Trophoblast cell (in vitro differentiated cells and primary cell): ENCODE measurements at regions not wholly inside any gene's neighbourhood (a gene's known extent, or its start where the extent isn't known, plus 50 kb on each side); places are given as distances from the start of the nearest gene placed in this dataset.

Experiments used
- DNase-seq, 2 donors: peaks; one replicate each; pipeline ENCODE4 v3.0.0-alpha.2; 2016
- H2AFZ ChIP-seq: 2 replicates; pipeline ENCODE4 v1.6.1; 2013; ENCODE audit warnings: low read length, moderate library complexity, mild to moderate bottlenecking; ENCODE audit not compliant: insufficient read depth, poor library complexity
- H2AK5ac ChIP-seq: 2 replicates; pipeline ENCODE4 v1.6.1; 2013; ENCODE audit warnings: mild to moderate bottlenecking, low read length
- H2BK120ac ChIP-seq: 2 replicates; pipeline ENCODE4 v1.6.1; 2013; ENCODE audit warnings: low read length, mild to moderate bottlenecking, moderate library complexity; ENCODE audit not compliant: insufficient read depth, poor library complexity
- H2BK12ac ChIP-seq: 2 replicates; pipeline ENCODE4 v1.6.1; 2013; ENCODE audit warnings: mild to moderate bottlenecking, low read length, moderate library complexity
- H2BK5ac ChIP-seq: 2 replicates; pipeline ENCODE4 v1.6.1; 2013; ENCODE audit warnings: low read length, low read depth, moderate library complexity, mild to moderate bottlenecking; ENCODE audit not compliant: poor library complexity
- H3K14ac ChIP-seq: 2 replicates; pipeline ENCODE4 v1.6.1; 2013; ENCODE audit warnings: mild to moderate bottlenecking, low read length
- H3K18ac ChIP-seq: 2 replicates; pipeline ENCODE4 v1.6.1; 2013; ENCODE audit warnings: mild to moderate bottlenecking, low read length
- H3K23ac ChIP-seq: 2 replicates; pipeline ENCODE4 v1.6.1; 2013; ENCODE audit warnings: low read length
- H3K27ac ChIP-seq: 2 replicates; pipeline ENCODE4 v1.5.1; 2013; ENCODE audit warnings: low read depth, mild to moderate bottlenecking, inconsistent platforms, low read length, moderate library complexity
- H3K27me3 ChIP-seq: 2 replicates; pipeline ENCODE4 v1.6.1; 2013; ENCODE audit warnings: inconsistent platforms, mild to moderate bottlenecking, low read length, moderate library complexity; ENCODE audit not compliant: insufficient read depth
- H3K36me3 ChIP-seq, 2 experiments: 1 replicate in 1 of 2; 2 replicates in 1 of 2; pipeline ENCODE4 v1.6.1; 2013; ENCODE audit warnings: low read length in 2 of 2, mild to moderate bottlenecking in 2 of 2, moderate library complexity in 1 of 2; ENCODE audit not compliant: insufficient read depth in 2 of 2, control insufficient read depth in 1 of 2
- H3K4ac ChIP-seq: 2 replicates; pipeline ENCODE4 v1.6.1; 2013; ENCODE audit warnings: low read depth, mild to moderate bottlenecking, low read length, moderate library complexity
- H3K4me1 ChIP-seq, 2 experiments: 1 replicate in 1 of 2; 2 replicates in 1 of 2; pipeline ENCODE4 v1.6.1; 2013; ENCODE audit warnings: low read length in 2 of 2, mild to moderate bottlenecking in 2 of 2, moderate library complexity in 1 of 2; ENCODE audit not compliant: insufficient read depth in 2 of 2, control insufficient read depth in 1 of 2
- H3K4me2 ChIP-seq: 2 replicates; pipeline ENCODE4 v1.6.1; 2013; ENCODE audit warnings: inconsistent platforms, mild to moderate bottlenecking, low read length, moderate library complexity
- H3K4me3 ChIP-seq: 2 replicates; pipeline ENCODE4 v1.5.1; 2013; ENCODE audit warnings: mild to moderate bottlenecking, low read depth, low read length, inconsistent platforms
- H3K79me1 ChIP-seq: one replicate; pipeline ENCODE4 v1.6.1; 2013; ENCODE audit warnings: low read length
- H3K79me2 ChIP-seq: 2 replicates; pipeline ENCODE4 v1.6.1; 2013; ENCODE audit warnings: low read length, mild to moderate bottlenecking; ENCODE audit not compliant: control insufficient read depth, insufficient read depth, poor library complexity
- H3K9ac ChIP-seq: 2 replicates; pipeline ENCODE4 v1.6.1; 2013; ENCODE audit warnings: mild to moderate bottlenecking, low read length
- H3K9me3 ChIP-seq: 2 replicates; pipeline ENCODE4 v1.6.1; 2013; ENCODE audit warnings: low read depth, mild to moderate bottlenecking, control low read depth, inconsistent platforms, low read length; ENCODE audit not compliant: insufficient read depth
- H4K12ac ChIP-seq: 2 replicates; pipeline ENCODE4 v1.6.1; 2013; ENCODE audit warnings: low read depth, mild to moderate bottlenecking, low read length, moderate library complexity
- H4K8ac ChIP-seq: 2 replicates; pipeline ENCODE4 v1.6.1; 2013; ENCODE audit warnings: low read depth, mild to moderate bottlenecking, low read length, moderate library complexity
- H4K91ac ChIP-seq: one replicate; pipeline ENCODE4 v1.6.1; 2013; ENCODE audit warnings: low read depth, mild to moderate bottlenecking, low read length, moderate library complexity
- whole genome bisulfite sequencing: extraction: QIAGEN DNeasy Blood & Tissue Kit; methylation state at CpG from one replicate; pipeline ENCODE4 v1.1.7; 2013; ENCODE audit warnings: missing lambda C conversion rate; ENCODE audit not compliant: insufficient read length, insufficient coverage; ENCODE audit errors: extremely low coverage; 5-methylcytosine and 5-hydroxymethylcytosine counted together

DNA sequence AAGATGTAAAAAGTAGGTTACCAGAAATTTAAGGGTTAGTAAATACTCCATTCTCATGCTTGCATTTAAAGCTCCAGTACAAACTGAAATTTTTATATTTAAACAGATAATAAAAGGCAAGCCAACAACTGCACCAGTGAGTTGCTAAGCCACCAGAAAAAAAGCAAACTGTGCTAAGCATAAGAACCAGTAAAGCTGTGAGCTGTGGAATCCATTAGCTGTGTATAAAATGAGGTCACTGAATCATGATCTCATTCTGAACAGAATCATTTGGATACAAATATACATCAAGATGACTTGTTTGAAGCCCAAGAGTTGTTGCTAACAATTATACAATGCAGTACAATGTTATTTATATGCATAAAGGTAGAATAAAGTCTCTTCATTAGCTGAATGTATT is 1312.2 kb downstream of the SI start:
- DNase-seq: no peak
- Histone ChIP-seq H3K4me3 (no peak overlapping the region), H3K4ac (no peak overlapping the region), H2BK120ac (no peak overlapping the region), H4K12ac (no peak overlapping the region), H4K91ac (no peak overlapping the region), H2AFZ (no peak overlapping the region), H3K79me2 (no peaks in the 10 kb centered on the region), H3K36me3 (no peaks in the 10 kb centered on the region), H2BK12ac (no peak overlapping the region), H3K27ac (no peak overlapping the region), H3K14ac (no peak overlapping the region), H3K9me3 (no peaks in the 10 kb centered on the region), H3K4me2 (no peak overlapping the region), H3K27me3 (no peaks in the 10 kb centered on the region), H3K9ac (no peak overlapping the region), H3K79me1 (no peaks in the 10 kb centered on the region), H3K4me1 (no peaks in the 10 kb centered on the region), H3K23ac (no peak overlapping the region), H4K8ac (no peak overlapping the region), H3K18ac (no peak overlapping the region), H2BK5ac (no peak overlapping the region), H2AK5ac (no peak overlapping the region)

DNA sequence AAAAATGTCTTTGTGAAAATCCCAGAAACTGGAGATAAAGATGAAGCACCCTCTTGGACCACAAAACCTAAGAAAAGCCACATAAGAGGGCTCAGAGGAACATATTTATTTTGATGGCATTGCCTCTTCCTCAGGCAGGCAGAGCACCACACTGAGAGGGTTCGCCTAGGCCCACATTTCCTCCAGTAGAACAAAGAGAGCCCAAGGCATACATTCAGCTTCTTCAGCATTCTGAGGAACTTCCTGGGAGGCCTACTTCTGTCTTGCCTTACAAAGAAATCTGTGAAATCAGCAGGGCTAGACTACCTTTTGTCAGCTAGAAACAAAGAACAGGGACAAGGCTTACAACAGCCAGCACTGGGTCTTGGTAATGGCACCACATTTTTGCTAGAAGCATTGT is 1325.3 kb downstream of the SI start:
- no peaks in the 10 kb centered on the region for H3K9me3 ChIP-seq
- H3K4ac ChIP-seq: no peak overlapping the region
- no peak overlapping the region for H4K12ac ChIP-seq
- no peak for DNase-seq
- H3K9ac ChIP-seq: no peak overlapping the region
- no peak overlapping the region for H3K4me3 ChIP-seq
- H2BK12ac ChIP-seq: no peak overlapping the region
- no peak overlapping the region for H3K18ac ChIP-seq
- no peaks in the 10 kb centered on the region for H3K79me1 ChIP-seq
- H4K91ac ChIP-seq: no peak overlapping the region
- no peaks in the 10 kb centered on the region for H3K4me1 ChIP-seq
- H3K27ac ChIP-seq: no peak overlapping the region
- no peak overlapping the region for H4K8ac ChIP-seq
- no peak overlapping the region for H2BK5ac ChIP-seq
- H3K14ac ChIP-seq: no peak overlapping the region
- no peaks in the 10 kb centered on the region for H3K27me3 ChIP-seq
- H3K23ac ChIP-seq: no peak overlapping the region
- no peak overlapping the region for H2BK120ac ChIP-seq
- H3K36me3 ChIP-seq: no peaks in the 10 kb centered on the region
- H3K4me2 ChIP-seq: no peak overlapping the region
- H2AFZ ChIP-seq: no peak overlapping the region
- WGBS: no CpG with 5 or more reads among the region's 1 CpG
- H2AK5ac ChIP-seq: no peak overlapping the region
- no peaks in the 10 kb centered on the region for H3K79me2 ChIP-seq

DNA sequence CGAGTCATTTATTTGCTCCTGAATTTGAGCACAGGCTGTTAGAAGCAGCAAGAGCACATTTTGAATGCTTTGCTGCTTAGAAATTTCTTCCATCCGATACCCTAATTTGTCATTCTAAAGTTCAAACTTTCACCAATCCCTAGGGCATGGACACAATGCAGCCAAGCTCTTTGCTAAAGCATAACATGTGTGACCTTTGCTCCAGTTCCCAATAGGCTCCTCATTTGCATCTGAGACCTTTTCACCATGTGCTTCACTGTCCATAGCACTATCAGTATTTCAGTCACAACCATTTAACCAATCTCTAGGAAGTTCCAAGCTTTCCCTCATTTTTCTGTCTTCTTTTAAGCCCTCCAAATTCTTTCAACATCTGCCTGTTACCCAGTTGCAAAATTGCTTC is 1333.1 kb downstream of the SI start:
- Histone ChIP-seq H2BK12ac (no peak overlapping the region), H3K18ac (no peak overlapping the region), H3K36me3 (no peaks in the 10 kb centered on the region), H4K91ac (no peak overlapping the region), H2AK5ac (no peak overlapping the region), H2BK5ac (no peak overlapping the region), H3K4me2 (no peak overlapping the region), H2BK120ac (no peak overlapping the region), H3K4me1 (no peaks in the 10 kb centered on the region), H3K4ac (no peak overlapping the region), H3K4me3 (no peak overlapping the region), H3K79me1 (no peaks in the 10 kb centered on the region), H3K9ac (no peak overlapping the region), H3K23ac (no peak overlapping the region), H2AFZ (no peak overlapping the region), H3K14ac (no peak overlapping the region), H4K12ac (no peak overlapping the region), H3K79me2 (no peaks in the 10 kb centered on the region), H3K27me3 (no peaks in the 10 kb centered on the region), H4K8ac (no peak overlapping the region), H3K27ac (no peak overlapping the region), H3K9me3 (peaks cover 6% of the 10 kb centered on the region)
- WGBS: no CpG with 5 or more reads among the region's 2 CpGs
- peak; percentile 1 to 2 for DNase-seq

DNA sequence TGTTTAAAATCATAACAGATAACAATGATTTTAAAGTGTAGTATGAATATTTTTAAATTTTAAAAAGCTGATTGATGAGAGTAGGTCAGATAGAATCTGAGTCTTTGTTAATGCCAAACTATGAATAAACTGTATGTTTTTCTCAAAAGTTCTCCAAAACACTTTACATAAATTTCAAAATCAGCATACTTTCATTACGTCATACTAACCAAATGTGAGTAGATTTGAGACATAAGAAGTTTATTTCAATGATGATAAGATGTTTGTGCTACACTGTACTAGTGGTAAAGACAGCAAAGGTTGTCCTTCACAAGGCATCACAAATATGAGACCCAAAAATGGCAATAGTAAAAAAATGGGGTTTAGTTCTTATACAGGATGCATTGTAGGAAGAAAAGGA is 1342.9 kb downstream of the SI start:
- Histone ChIP-seq H3K4ac (no peak overlapping the region), H3K4me3 (no peak overlapping the region), H3K4me1 (no peaks in the 10 kb centered on the region), H3K9me3 (no peaks in the 10 kb centered on the region), H3K27me3 (no peaks in the 10 kb centered on the region), H3K9ac (no peak overlapping the region), H3K79me2 (no peaks in the 10 kb centered on the region), H2AFZ (no peak overlapping the region), H2BK5ac (no peak overlapping the region), H3K18ac (no peak overlapping the region), H3K14ac (no peak overlapping the region), H4K12ac (no peak overlapping the region), H3K79me1 (no peaks in the 10 kb centered on the region), H4K91ac (no peak overlapping the region), H2AK5ac (no peak overlapping the region), H3K23ac (no peak overlapping the region), H4K8ac (no peak overlapping the region), H3K4me2 (no peak overlapping the region), H3K27ac (no peak overlapping the region), H2BK120ac (no peak overlapping the region), H3K36me3 (no peaks in the 10 kb centered on the region), H2BK12ac (no peak overlapping the region)
- no peak for DNase-seq
- WGBS: no CpG with 5 or more reads among the region's 1 CpG

DNA sequence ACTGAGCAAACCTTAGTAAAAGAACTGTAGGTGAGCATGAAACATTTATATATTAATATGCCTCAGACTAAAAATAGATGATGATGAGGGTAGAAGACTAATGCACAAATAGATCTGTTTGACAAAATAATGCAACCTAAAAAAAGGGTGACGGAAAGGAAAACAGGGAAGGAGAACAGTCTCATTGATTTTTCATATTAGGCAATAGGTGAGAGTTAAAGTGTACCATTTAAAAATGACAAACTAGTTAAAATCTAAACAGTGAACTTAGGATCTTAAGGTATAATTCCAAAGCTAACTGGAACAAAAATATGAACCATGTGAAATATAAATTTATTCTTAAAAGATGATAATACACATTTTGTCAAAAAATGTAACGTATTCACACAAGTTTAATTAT is 1347.6 kb downstream of the SI start:
- no peak overlapping the region for H2BK12ac ChIP-seq
- H3K4me1 ChIP-seq: no peaks in the 10 kb centered on the region
- H3K27ac ChIP-seq: no peak overlapping the region
- no peaks in the 10 kb centered on the region for H3K27me3 ChIP-seq
- DNase-seq: no peak
- no CpG with 5 or more reads among the region's 2 CpGs for WGBS
- H2BK5ac ChIP-seq: no peak overlapping the region
- no peak overlapping the region for H2BK120ac ChIP-seq
- H4K12ac ChIP-seq: no peak overlapping the region
- H3K4me3 ChIP-seq: no peak overlapping the region
- no peak overlapping the region for H2AK5ac ChIP-seq
- no peak overlapping the region for H3K9ac ChIP-seq
- H3K4ac ChIP-seq: no peak overlapping the region
- no peak overlapping the region for H4K91ac ChIP-seq
- H2AFZ ChIP-seq: no peak overlapping the region
- no peak overlapping the region for H3K23ac ChIP-seq
- H3K79me1 ChIP-seq: no peaks in the 10 kb centered on the region
- no peaks in the 10 kb centered on the region for H3K36me3 ChIP-seq
- no peaks in the 10 kb centered on the region for H3K79me2 ChIP-seq
- no peak overlapping the region for H3K4me2 ChIP-seq
- no peak overlapping the region for H3K14ac ChIP-seq
- no peak overlapping the region for H3K18ac ChIP-seq
- no peaks in the 10 kb centered on the region for H3K9me3 ChIP-seq
- no peak overlapping the region for H4K8ac ChIP-seq
